Kidney (tissue), 13 donors: ENCODE measurements at regions not wholly inside any gene's neighbourhood (a gene's known extent, or its start where the extent isn't known, plus 50 kb on each side); places are given as distances from the start of the nearest gene placed in this dataset.

Experiments
- DNase-seq, 5 donors: peaks; one replicate each; pipeline ENCODE4 v3.0.0-alpha.2; 2013 to 2020
- FAIRE-seq: peaks from 2 replicates; lab custom pipeline; 2012; peaks lifted over from hg19 to GRCh38; lab: Jason Lieb, UNC
- H3K27ac ChIP-seq, 2 donors: one replicate each; pipeline ENCODE4 v1.7.0; 2013; ENCODE audit warnings: low read depth in 2 of 2, low read length in 2 of 2, inconsistent platforms in 1 of 2
- H3K27me3 ChIP-seq: one replicate; pipeline ENCODE4 v1.7.1; 2013; ENCODE audit warnings: low read length, inconsistent platforms; ENCODE audit not compliant: control insufficient read depth, insufficient read depth
- H3K36me3 ChIP-seq, 3 donors: one replicate each; pipeline versions ENCODE4 v1.7.0 to v1.7.1; 2013; ENCODE audit warnings: low read length in 3 of 3, control low read depth in 1 of 3, inconsistent platforms in 1 of 3; ENCODE audit not compliant: insufficient read depth in 3 of 3, control insufficient read depth in 2 of 3
- H3K4me1 ChIP-seq, 3 donors: one replicate each; pipeline versions ENCODE4 v1.7.0 to v1.7.1; 2013; ENCODE audit warnings: low read length in 3 of 3, inconsistent platforms in 1 of 3, low read depth in 1 of 3; ENCODE audit not compliant: control insufficient read depth in 2 of 3, insufficient read depth in 2 of 3
- H3K4me3 ChIP-seq, 3 donors: one replicate each; pipeline versions ENCODE4 v1.7.0 to v1.8.1; 2013; ENCODE audit warnings: low read length in 3 of 3, control low read depth in 1 of 3, inconsistent platforms in 1 of 3
- H3K9ac ChIP-seq, 3 donors: one replicate each; pipeline versions ENCODE4 v1.7.0 to v1.7.1; 2013; ENCODE audit warnings: low read length in 3 of 3, control low read depth in 1 of 3, inconsistent platforms in 1 of 3
- H3K9me3 ChIP-seq, 3 donors: one replicate each; pipeline versions ENCODE4 v1.7.0 to v1.7.1; 2013; ENCODE audit warnings: low read length in 3 of 3, control low read depth in 1 of 3, inconsistent platforms in 1 of 3; ENCODE audit not compliant: control insufficient read depth in 2 of 3, insufficient read depth in 1 of 3
- intact Hi-C: fragments of 100-400 bp; cut with DNase I; formaldehyde crosslinking; loops from one replicate; pipeline ENCODE4 v1.11.1; 2022
- TF ChIP-seq, protein P1 (sequence below): IDR thresholded peaks from 3 replicates; pipeline ENCODE4 v1.5.1; 2012; ENCODE audit warnings: mild to moderate bottlenecking, moderate library complexity, borderline replicate concordance; ENCODE audit not compliant: insufficient read depth; ENCODE audit errors: extremely low read depth
- donor health status: control.
- donor health status: control.
- donor health status: control.
- donor health status: control.
- donor health status: control.
- donor health status: DM: yes; HTN: yes; CAD: no.
- donor health status: Normal renal cell carcinoma (clear cell type).

DNA sequence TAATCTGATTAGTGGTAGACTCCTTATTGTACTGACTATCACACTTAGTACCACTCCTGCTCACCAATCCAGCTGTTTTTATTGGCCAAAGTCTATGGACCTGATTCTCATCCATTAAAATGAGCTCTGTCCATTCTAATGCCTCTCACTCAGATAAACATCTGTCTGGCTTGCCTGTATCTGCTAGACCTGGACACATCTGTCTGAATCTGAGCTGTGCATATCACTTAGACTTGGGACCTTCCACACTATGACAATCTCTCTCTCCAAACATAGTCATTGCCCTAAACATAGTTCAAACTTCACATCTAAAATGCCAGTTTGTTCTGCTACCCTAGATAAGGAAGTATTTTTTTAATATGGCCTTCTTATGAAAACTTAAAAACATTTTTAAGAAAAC lies 92.6 kb downstream of the CENPW start:
- intact Hi-C loops: no loop called here
- DNase-seq (no peak), FAIRE-seq (no peak)
- Histone ChIP-seq H3K27me3 (no peaks in the 10 kb centered on the region), H3K4me1 (no peaks in the 10 kb centered on the region), H3K4me3 (no peak overlapping the region), H3K9me3 (no peaks in the 10 kb centered on the region), H3K27ac (no peak overlapping the region), H3K36me3 (no peaks in the 10 kb centered on the region), H3K9ac (no peak overlapping the region)
- TF ChIP-seq, protein P1, sequence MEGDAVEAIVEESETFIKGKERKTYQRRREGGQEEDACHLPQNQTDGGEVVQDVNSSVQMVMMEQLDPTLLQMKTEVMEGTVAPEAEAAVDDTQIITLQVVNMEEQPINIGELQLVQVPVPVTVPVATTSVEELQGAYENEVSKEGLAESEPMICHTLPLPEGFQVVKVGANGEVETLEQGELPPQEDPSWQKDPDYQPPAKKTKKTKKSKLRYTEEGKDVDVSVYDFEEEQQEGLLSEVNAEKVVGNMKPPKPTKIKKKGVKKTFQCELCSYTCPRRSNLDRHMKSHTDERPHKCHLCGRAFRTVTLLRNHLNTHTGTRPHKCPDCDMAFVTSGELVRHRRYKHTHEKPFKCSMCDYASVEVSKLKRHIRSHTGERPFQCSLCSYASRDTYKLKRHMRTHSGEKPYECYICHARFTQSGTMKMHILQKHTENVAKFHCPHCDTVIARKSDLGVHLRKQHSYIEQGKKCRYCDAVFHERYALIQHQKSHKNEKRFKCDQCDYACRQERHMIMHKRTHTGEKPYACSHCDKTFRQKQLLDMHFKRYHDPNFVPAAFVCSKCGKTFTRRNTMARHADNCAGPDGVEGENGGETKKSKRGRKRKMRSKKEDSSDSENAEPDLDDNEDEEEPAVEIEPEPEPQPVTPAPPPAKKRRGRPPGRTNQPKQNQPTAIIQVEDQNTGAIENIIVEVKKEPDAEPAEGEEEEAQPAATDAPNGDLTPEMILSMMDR: no peak

DNA sequence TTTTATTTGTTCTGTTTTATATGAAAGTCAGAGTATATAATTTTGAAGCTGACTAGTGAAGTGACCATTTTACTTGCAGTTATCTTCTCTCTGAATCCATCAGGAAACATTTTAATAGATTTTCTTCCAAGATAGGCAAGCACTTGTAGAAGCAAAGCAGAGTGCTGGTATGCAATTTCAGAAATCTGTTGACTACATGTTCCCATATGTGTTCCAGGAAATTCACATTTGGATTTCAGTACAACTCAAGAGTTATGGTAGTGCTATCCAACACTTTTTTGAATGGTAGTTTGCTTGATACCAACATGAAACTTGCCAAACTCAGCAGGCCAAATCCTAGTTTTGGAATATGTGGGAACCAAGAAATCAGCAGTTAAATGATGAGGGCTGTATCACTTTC lies 94.0 kb downstream of the CENPW start:
- TF ChIP-seq, protein P1: no peak
- intact Hi-C loops: no loop called here
- Histone ChIP-seq H3K4me3 (no peak overlapping the region), H3K9ac (no peak overlapping the region), H3K4me1 (no peaks in the 10 kb centered on the region), H3K27me3 (no peaks in the 10 kb centered on the region), H3K27ac (no peak overlapping the region), H3K9me3 (no peaks in the 10 kb centered on the region), H3K36me3 (no peaks in the 10 kb centered on the region)
- FAIRE-seq (no peak), DNase-seq (no peak)

DNA sequence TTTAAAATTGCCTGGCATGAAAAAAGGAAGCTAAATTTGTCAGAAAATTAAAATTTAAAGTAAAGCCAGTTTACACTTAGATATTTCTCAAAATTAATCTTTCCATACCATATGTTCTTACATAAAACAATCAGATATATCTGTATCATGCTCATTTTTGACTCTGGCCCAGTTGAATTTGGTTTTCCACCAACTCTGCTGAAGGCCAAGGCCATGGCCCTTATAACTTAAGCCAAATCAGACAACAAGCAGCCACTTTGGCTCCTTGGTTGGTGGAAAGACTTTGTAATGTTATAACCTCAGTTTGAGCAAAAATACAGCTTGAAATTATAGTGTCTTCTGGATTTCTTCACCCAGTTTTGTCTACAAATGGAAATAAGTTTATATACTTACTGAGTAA lies 97.3 kb downstream of the CENPW start:
- H3K9ac ChIP-seq: no peak overlapping the region
- H3K4me1 ChIP-seq: no peaks in the 10 kb centered on the region
- H3K36me3 ChIP-seq: no peaks in the 10 kb centered on the region
- TF ChIP-seq, protein P1: no peak
- no peak for DNase-seq
- intact Hi-C loops: no loop called here
- no peaks in the 10 kb centered on the region for H3K9me3 ChIP-seq
- H3K27me3 ChIP-seq: no peaks in the 10 kb centered on the region
- H3K4me3 ChIP-seq: no peak overlapping the region
- FAIRE-seq: no peak
- no peak overlapping the region for H3K27ac ChIP-seq

DNA sequence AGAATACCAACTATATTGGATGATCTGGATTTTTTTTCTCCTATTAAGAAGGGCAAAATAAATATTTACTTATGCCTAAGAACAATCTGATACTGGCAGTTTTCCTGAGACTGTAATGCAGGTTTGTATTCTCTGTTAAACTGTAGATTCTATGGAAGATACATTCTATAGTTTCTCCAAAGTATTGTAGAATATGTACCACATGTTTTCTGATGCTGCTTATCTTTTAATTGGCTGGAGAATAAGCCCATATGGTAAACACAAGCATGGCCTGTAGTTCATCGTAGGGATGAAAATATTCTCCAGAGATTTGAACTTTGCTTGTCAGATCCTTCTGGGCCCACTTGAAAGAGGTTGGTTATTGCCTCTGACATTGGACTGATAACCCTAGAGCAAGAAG lies 99.1 kb downstream of the CENPW start:
- Histone ChIP-seq H3K9ac (no peak overlapping the region), H3K9me3 (no peaks in the 10 kb centered on the region), H3K27ac (no peak overlapping the region), H3K4me3 (no peak overlapping the region), H3K4me1 (no peaks in the 10 kb centered on the region), H3K27me3 (no peaks in the 10 kb centered on the region), H3K36me3 (no peaks in the 10 kb centered on the region)
- intact Hi-C loops: no loop called here
- TF ChIP-seq, protein P1: no peak
- DNase-seq (peak in 1 of 5 donors; percentile 13), FAIRE-seq (no peak)
